H1 (cell line): ENCODE measurements at regions not wholly inside any gene's neighbourhood (a gene's known extent, or its start where the extent isn't known, plus 50 kb on each side); places are given as distances from the start of the nearest gene placed in this dataset.

Source experiments
- CTCF ChIA-PET: fragments of 300-600 bp; sonication (Branson Sonifier 250); formaldehyde crosslinking; loops from one replicate; lab custom pipeline; 2021; ENCODE audit not compliant: partially characterized antibody; lab: Charles Lee
- POLR2A ChIA-PET: fragments of 300-600 bp; sonication (Branson Sonifier 250); formaldehyde crosslinking; loops from one replicate; lab custom pipeline; 2021; ENCODE audit warnings: inconsistent platforms; ENCODE audit not compliant: partially characterized antibody; lab: Charles Lee
- DNase-seq, 2 experiments: peaks; one replicate each; pipeline versions ENCODE4 v3.0.0 to v3.0.0-alpha.2; 2010 to 2022; ENCODE audit warnings: low spot score in 2 of 2, low read depth in 1 of 2, mixed read lengths in 1 of 2
- FAIRE-seq: peaks from 2 replicates; lab custom pipeline; 2011; peaks lifted over from hg19 to GRCh38; lab: Jason Lieb, UNC
- H2AFZ ChIP-seq: 2 replicates; pipeline ENCODE4 v1.8.1; 2012; ENCODE audit warnings: low read length, inconsistent platforms
- H2AK5ac ChIP-seq: 2 replicates; pipeline ENCODE4 v1.6.1; 2013; ENCODE audit warnings: low read depth, low read length
- H2BK120ac ChIP-seq: replicated peaks from 2 replicates; pipeline ENCODE3; 2013; ENCODE audit warnings: low read depth, low read length, inconsistent platforms
- H2BK12ac ChIP-seq: 2 replicates; pipeline ENCODE4 v1.6.1; 2013; ENCODE audit warnings: low read depth, low read length
- H2BK15ac ChIP-seq: 2 replicates; pipeline ENCODE4 v1.6.1; 2013; ENCODE audit warnings: low read length
- H2BK20ac ChIP-seq: 2 replicates; pipeline ENCODE4 v1.6.1; 2013; ENCODE audit warnings: low read length
- H2BK5ac ChIP-seq: 2 replicates; pipeline ENCODE4 v1.6.1; 2013; ENCODE audit warnings: low read depth, low read length
- H3K14ac ChIP-seq: 2 replicates; pipeline ENCODE4 v1.6.1; 2013; ENCODE audit warnings: inconsistent platforms; ENCODE audit not compliant: insufficient read length
- H3K18ac ChIP-seq: 2 replicates; pipeline ENCODE4 v1.6.1; 2013; ENCODE audit warnings: low read length; ENCODE audit errors: extremely low read depth
- H3K23ac ChIP-seq: 2 replicates; pipeline ENCODE4 v1.6.1; 2013; ENCODE audit warnings: inconsistent platforms; ENCODE audit not compliant: insufficient read length
- H3K23me2 ChIP-seq: 2 replicates; pipeline ENCODE4 v1.6.1; 2013; ENCODE audit warnings: low read depth, low read length
- H3K27ac ChIP-seq: 2 replicates; pipeline ENCODE4 v1.6.1; 2011; ENCODE audit warnings: low read depth, low read length, inconsistent platforms
- H3K27me3 ChIP-seq, 4 experiments: replicated peaks in 1 of 4; 1 replicate in 1 of 4; 2 replicates in 3 of 4; pipeline versions ENCODE4 v1.6.1 to v1.8.1; 2011 to 2013; ENCODE audit warnings: low read length in 3 of 4, mild to moderate bottlenecking in 3 of 4, inconsistent platforms in 2 of 4, mixed read lengths in 2 of 4, moderate library complexity in 1 of 4; ENCODE audit not compliant: control insufficient read depth in 3 of 4, insufficient read depth in 3 of 4; ENCODE audit errors: extremely low read depth in 1 of 4
- H3K36me3 ChIP-seq, 4 experiments: 2 replicates each; pipeline versions ENCODE4 v1.6.1 to v1.8.1; 2011 to 2013; ENCODE audit warnings: mild to moderate bottlenecking in 4 of 4, low read length in 3 of 4, moderate library complexity in 2 of 4, control low read depth in 1 of 4, inconsistent platforms in 1 of 4; ENCODE audit not compliant: insufficient read depth in 4 of 4, control insufficient read depth in 2 of 4
- H3K4ac ChIP-seq: replicated peaks from 2 replicates; pipeline ENCODE3; 2013; ENCODE audit warnings: low read length, low read depth, mixed read lengths, inconsistent platforms; ENCODE audit not compliant: insufficient read length
- H3K4me1 ChIP-seq, 4 experiments: replicated peaks in 1 of 4; 1 replicate in 1 of 4; 2 replicates in 3 of 4; pipeline versions ENCODE4 v1.6.1 to v1.8.1; 2011 to 2013; ENCODE audit warnings: low read length in 3 of 4, inconsistent platforms in 2 of 4, mixed read lengths in 1 of 4; ENCODE audit not compliant: insufficient read depth in 4 of 4, control insufficient read depth in 3 of 4
- H3K4me2 ChIP-seq, 2 experiments: 2 replicates each; pipeline versions ENCODE4 v1.6.1 to v1.8.1; 2011 to 2013; ENCODE audit warnings: low read depth in 2 of 2, low read length in 2 of 2, control low read depth in 1 of 2, inconsistent platforms in 1 of 2, mild to moderate bottlenecking in 1 of 2; ENCODE audit not compliant: insufficient read depth in 1 of 2
- H3K4me3 ChIP-seq, 4 experiments: fragments of 200-600, 300-600 bp in 1 of 4; sonication (generic), shearing (Covaris generic), sonication (Bioruptor Twin) in 1 of 4; 2 replicates each; pipeline versions ENCODE4 v1.5.1 to v1.8.1; 2011 to 2016; ENCODE audit warnings: low read length in 4 of 4, low read depth in 3 of 4, control low read depth in 2 of 4, inconsistent platforms in 2 of 4, mild to moderate bottlenecking in 2 of 4, mixed read lengths in 1 of 4, moderate library complexity in 1 of 4; ENCODE audit not compliant: insufficient read depth in 2 of 4; ENCODE audit errors: extremely low read depth in 1 of 4
- H3K56ac ChIP-seq: replicated peaks from 2 replicates; pipeline ENCODE3; 2013; ENCODE audit warnings: low read depth, mild to moderate bottlenecking, mixed read lengths, low read length, inconsistent platforms; ENCODE audit not compliant: insufficient read length
- H3K79me1 ChIP-seq: 2 replicates; pipeline ENCODE4 v1.6.1; 2013; ENCODE audit warnings: low read depth, low read length, control low read depth
- H3K79me2 ChIP-seq, 2 experiments: 2 replicates each; pipeline versions ENCODE4 v1.6.1 to v1.8.1; 2012 to 2013; ENCODE audit warnings: low read length in 2 of 2, mild to moderate bottlenecking in 2 of 2, inconsistent platforms in 1 of 2; ENCODE audit not compliant: insufficient read depth in 2 of 2, control insufficient read depth in 1 of 2
- H3K9ac ChIP-seq, 4 experiments: replicated peaks in 1 of 4; 1 replicate in 1 of 4; 2 replicates in 3 of 4; pipeline versions ENCODE4 v1.6.1 to v1.8.1; 2011 to 2013; ENCODE audit warnings: low read depth in 3 of 4, low read length in 3 of 4, control low read depth in 2 of 4, mild to moderate bottlenecking in 2 of 4, moderate library complexity in 2 of 4, inconsistent platforms in 1 of 4; ENCODE audit errors: extremely low read depth in 1 of 4
- H3K9me3 ChIP-seq, 2 experiments: 2 replicates each; pipeline versions ENCODE4 v1.6.1 to v1.8.1; 2012 to 2013; ENCODE audit warnings: mild to moderate bottlenecking in 2 of 2, moderate library complexity in 2 of 2, control low read depth in 1 of 2, inconsistent platforms in 1 of 2, low read depth in 1 of 2, low read length in 1 of 2, mixed read lengths in 1 of 2; ENCODE audit not compliant: insufficient read depth in 2 of 2
- H4K20me1 ChIP-seq, 2 experiments: replicated peaks in 1 of 2; 2 replicates each; pipeline versions ENCODE3 to v1.8.1; 2011 to 2013; ENCODE audit warnings: inconsistent platforms in 2 of 2, low read length in 2 of 2, mild to moderate bottlenecking in 1 of 2; ENCODE audit not compliant: insufficient read depth in 2 of 2, control insufficient read depth in 1 of 2
- H4K5ac ChIP-seq: 2 replicates; pipeline ENCODE4 v1.6.1; 2013; ENCODE audit warnings: low read length, low read depth, mixed read lengths, inconsistent platforms; ENCODE audit not compliant: insufficient read length
- H4K8ac ChIP-seq: 2 replicates; pipeline ENCODE4 v1.8.0; 2013; ENCODE audit warnings: mild to moderate bottlenecking, moderate library complexity, low read length, inconsistent platforms; ENCODE audit not compliant: insufficient read depth; ENCODE audit errors: extremely low read depth
- H4K91ac ChIP-seq: replicated peaks from 2 replicates; pipeline ENCODE3; 2013; ENCODE audit warnings: low read length, mixed read lengths, inconsistent platforms; ENCODE audit not compliant: insufficient read length
- EP300 ChIP-seq, 2 experiments: IDR thresholded peaks; 1 replicate in 1 of 2; 2 replicates in 1 of 2; pipeline ENCODE4 v1.6.1; 2011 to 2012; ENCODE audit warnings: low read depth in 2 of 2, low read length in 2 of 2, mild to moderate bottlenecking in 2 of 2, borderline replicate concordance in 1 of 2, inconsistent platforms in 1 of 2, moderate library complexity in 1 of 2
- EZH2 ChIP-seq: fragments of 200-600 bp; sonication (generic); IDR thresholded peaks from 2 replicates; pipeline ENCODE4 v1.7.1; 2012; ENCODE audit warnings: low read depth, mild to moderate bottlenecking, moderate library complexity, low read length, inconsistent platforms; ENCODE audit not compliant: severe bottlenecking
- FOSL1 ChIP-seq: IDR thresholded peaks from 2 replicates; pipeline ENCODE4 v1.6.1; 2011; ENCODE audit warnings: mild to moderate bottlenecking, low read depth, low read length, moderate library complexity; ENCODE audit not compliant: insufficient read depth
- GTF2F1 ChIP-seq: IDR thresholded peaks from 2 replicates; pipeline ENCODE4 v1.6.1; 2012; ENCODE audit warnings: low read depth, low read length, improper control_type of control experiment, borderline replicate concordance
- POU5F1 ChIP-seq: IDR thresholded peaks from 2 replicates; pipeline ENCODE4 v1.6.1; 2011; ENCODE audit warnings: low read depth, mild to moderate bottlenecking, low read length, moderate library complexity
- TBP ChIP-seq: IDR thresholded peaks from 2 replicates; pipeline ENCODE4 v1.6.1; 2011; ENCODE audit warnings: low read depth, low read length, improper control_type of control experiment
- TEAD4 ChIP-seq: IDR thresholded peaks from 2 replicates; pipeline ENCODE4 v1.6.1; 2012; ENCODE audit warnings: low read depth, low read length, inconsistent platforms, mixed read lengths
- WGBS, 2 experiments: shearing (Covaris generic) in 1 of 2; methylation state at CpG; one replicate each; pipeline versions ENCODE4 v1.1.6 to v1.1.7; 2013 to 2015; ENCODE audit warnings: low lambda C conversion rate in 2 of 2, mixed read lengths in 2 of 2, inconsistent platforms in 1 of 2, low coverage in 1 of 2, missing lambda C conversion rate in 1 of 2; ENCODE audit not compliant: insufficient replicate concordance in 2 of 2, insufficient coverage in 1 of 2, insufficient read length in 1 of 2; ENCODE audit errors: extremely low coverage in 1 of 2, missing lambda C conversion rate in 1 of 2; 5-methylcytosine and 5-hydroxymethylcytosine counted together

- Histone ChIP-seq H3K79me2 (no peaks in the 10 kb centered on the region), H3K56ac (no peak overlapping the region), H3K4ac (no peak overlapping the region), H3K27me3 (peaks cover 0 to 1% (median 0%) of the 10 kb centered on the region in 4 experiments; a peak in 1 of 7 replicates), H4K5ac (no peak overlapping the region), H2AK5ac (no peak overlapping the region), H3K4me3 (no peak overlapping the region), H2BK120ac (no peak overlapping the region), H3K79me1 (no peaks in the 10 kb centered on the region), H3K23ac (no peak overlapping the region), H3K27ac (no peak overlapping the region), H3K4me2 (no peak overlapping the region), H2BK12ac (no peak overlapping the region), H3K9ac (no peak overlapping the region), H2BK20ac (no peak overlapping the region), H3K23me2 (no peaks in the 10 kb centered on the region), H2BK5ac (no peak overlapping the region), H4K91ac (no peak overlapping the region), H4K20me1 (no peaks in the 10 kb centered on the region), H2AFZ (no peak overlapping the region), H2BK15ac (no peak overlapping the region), H3K9me3 (no peaks in the 10 kb centered on the region), H3K14ac (no peak overlapping the region), H3K18ac (no peak overlapping the region), H4K8ac (no peak overlapping the region), H3K36me3 (no peaks in the 10 kb centered on the region), H3K4me1 (no peaks in the 10 kb centered on the region)
- POLR2A ChIA-PET: no interaction called here
- TF ChIP-seq FOSL1 (no peak), GTF2F1 (no peak), TEAD4 (no peak), EZH2 (no peak), TBP (no peak), POU5F1 (no peak), EP300 (IDR thresholded peaks at IDR 0.05; ENCODE audit: borderline replicate concordance in 1 of 2, low read depth in 2 of 2, low read length in 2 of 2) (no peak)
- no peak for DNase-seq
- no peak for FAIRE-seq
- CTCF ChIA-PET: no interaction called here
- 83% methylated on average over 1 of the region's 1 CpG; no CpG with 5 or more reads in 1 of the 2 experiments for WGBS, 2 experiments
Measured at GRCh38 chr4:120447774-120448173, 381.1 kb upstream of the MAD2L1 start.
